Activated CD4-positive, CD25-positive, alpha-beta regulatory T cell treated with anti-CD3 and anti-CD28 coated beads, Interleukin-2, amount 50 U/mL, for 24 hours (primary cell): ENCODE measurements at regions not wholly inside any gene's neighbourhood (a gene's known extent, or its start where the extent isn't known, plus 50 kb on each side); places are given as distances from the start of the nearest gene placed in this dataset.

Experiments used
- ATAC-seq, 2 donors: fragments of 150-1000 bp; cut with Tn5 transposase; one replicate each; pipeline ENCODE4 v1.10.0; 2021; ENCODE audit warnings: mild to moderate bottlenecking in 1 of 2, moderate library complexity in 1 of 2

DNA sequence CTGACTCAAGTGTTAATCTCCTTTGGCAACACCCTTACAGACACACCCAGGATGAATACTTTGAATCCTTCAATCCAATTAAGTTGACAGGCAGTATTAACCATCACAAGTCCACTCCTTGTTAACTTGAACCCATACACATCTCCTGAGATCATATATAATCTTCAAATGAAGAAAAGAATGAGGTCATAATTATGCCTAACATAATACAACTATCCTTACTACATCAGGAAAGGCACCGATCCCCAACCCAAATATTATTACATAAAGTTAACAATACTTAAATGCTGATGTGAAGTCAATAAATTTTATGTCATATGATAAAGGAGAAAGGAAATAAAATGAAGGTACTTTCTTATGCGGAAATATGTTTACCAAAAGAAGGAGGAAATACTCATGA is 649.9 kb downstream of the KCNJ2 start:
- ATAC-seq: no peak

DNA sequence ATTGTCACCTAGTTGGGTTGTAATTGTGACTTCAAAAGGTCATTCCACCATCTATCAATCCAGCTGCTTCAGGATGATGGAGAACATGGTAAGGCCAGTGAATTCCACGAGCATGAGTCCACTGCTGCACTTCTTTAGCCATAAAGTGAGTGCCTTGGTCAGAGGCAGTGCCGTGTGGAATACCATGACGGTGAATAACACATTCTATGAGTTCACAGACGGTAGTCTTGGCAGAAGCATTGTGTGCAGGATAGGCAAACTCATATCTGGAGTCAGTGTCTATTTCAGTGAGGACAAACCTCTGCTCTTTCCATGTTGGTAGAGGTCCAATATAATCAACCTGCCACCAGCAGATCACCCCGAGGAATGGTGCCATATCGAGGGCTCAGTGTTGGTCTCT is 650.9 kb downstream of the KCNJ2 start:
- no peak for ATAC-seq

DNA sequence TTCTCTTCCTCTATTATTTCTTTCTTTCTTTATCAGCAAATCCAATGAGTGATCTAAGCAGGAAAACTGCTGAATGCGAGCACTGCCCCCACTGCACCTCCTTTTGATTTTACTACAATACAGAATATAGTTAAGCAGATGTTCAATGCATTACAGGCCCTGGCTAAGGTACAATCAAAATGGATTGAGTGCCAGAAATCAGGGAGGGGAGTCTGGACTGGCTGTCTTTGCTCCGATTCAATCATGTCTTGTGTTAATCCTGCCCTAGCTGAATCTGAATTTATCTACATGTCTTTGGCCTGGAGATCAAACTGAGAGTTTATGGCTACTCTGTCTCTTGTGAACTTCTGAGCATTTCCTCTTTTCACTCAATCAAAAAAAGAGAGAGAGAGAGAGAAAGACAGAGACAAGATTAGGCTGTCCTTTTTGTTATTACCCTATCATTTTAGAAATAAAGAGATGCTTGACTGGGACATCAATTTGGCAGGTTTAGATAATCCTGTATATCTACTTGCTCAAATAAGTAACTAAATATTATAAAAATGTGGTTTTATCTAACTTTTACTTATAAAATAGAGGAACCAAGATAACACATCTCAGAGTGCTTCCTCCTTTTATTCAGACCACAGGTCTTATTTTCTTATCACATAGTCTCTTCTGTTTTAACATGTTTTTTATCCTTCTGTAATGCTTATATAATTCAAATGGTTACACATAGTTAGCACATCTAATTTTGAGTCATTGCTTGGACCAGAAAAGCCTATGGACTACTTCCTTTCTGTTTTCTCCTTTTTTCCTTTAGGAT is 656.2 kb downstream of the KCNJ2 start:
- ATAC-seq: no peak

DNA sequence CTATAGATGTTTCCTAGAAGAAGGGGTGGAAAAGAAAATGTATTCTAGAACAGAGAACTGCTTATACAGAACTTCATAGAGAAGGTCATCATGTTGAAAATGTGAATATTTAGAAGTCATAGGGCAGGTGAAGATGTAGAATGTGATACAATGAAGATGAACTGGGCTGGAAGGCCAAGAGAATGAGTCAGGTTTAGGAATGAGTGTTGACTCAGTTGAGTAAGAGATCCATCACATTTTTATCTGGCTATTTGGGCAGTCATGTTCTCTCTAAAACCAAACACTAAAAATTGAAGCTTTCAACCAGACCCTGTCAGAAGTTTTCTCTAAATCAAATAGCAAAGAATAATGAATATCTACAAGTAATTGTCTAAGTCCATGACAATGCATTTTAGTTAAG is 660.5 kb downstream of the KCNJ2 start:
- no peak for ATAC-seq

DNA sequence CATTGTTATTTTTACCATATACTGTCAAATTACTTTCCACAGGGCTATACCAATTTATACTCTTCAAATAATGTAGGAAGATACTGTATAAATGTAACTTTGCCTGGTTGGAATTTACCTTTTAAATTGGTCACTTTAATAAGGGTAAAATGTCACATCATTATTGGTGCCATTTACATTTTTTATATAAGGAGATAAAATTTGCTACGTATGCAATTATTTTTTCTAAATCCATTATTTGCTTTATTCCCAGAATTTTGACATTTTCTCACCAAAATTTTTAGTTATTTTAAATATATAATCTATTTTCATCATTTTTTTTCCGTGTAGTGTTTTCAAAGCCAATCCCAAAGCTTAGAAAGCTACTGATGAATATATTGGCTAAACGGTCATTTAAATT is 664.7 kb downstream of the KCNJ2 start:
- no peak for ATAC-seq

DNA sequence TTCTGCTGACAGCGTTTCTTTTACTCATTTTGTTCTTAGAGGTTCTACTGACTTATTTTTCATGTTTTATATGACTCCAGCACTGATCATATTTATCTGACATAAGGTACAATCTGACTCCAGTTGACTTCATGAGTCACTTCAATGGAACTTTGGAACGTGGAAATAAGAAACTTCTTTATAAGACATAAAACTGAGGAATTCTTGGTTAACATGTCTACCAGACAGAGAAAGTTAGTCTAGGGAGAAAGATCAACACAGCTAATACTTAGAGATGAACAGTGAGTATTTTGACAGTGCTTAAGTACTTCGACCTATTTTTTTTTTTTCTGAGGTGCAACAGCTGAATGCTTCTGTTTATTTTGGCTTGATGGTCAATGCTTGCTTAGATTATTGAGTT is 679.5 kb downstream of the KCNJ2 start:
- no peak for ATAC-seq

DNA sequence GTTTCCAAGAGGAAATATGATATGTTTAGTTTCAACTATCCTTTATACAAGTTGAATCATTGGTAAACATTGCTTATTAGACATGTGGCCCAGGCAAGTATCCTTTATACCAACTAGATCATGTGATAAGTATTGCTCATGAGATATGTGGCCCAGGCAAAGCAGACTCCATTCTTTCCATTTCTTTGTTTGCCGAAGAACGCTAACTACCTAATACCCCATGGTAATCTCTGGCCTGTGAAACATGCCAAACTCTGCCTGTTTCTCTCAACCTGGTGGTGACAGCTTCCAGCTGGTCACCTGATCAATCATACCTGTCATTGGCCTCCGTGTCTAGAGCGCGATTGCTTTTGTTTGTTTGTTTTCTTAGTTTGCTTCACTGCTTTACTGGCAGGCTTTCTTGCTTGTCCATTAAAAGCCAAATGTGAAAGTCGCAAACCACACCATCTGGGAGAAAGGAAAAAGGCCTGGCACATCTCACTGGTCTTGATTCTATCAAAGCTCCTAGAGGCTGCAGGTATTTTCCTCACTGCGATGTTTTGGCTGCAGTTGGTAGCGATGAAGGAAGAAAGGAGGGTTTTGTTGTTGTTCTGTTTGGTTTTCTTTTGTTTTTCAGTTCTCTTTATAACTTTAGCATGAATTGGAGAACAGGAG is 686.2 kb downstream of the KCNJ2 start:
- ATAC-seq: no peak

DNA sequence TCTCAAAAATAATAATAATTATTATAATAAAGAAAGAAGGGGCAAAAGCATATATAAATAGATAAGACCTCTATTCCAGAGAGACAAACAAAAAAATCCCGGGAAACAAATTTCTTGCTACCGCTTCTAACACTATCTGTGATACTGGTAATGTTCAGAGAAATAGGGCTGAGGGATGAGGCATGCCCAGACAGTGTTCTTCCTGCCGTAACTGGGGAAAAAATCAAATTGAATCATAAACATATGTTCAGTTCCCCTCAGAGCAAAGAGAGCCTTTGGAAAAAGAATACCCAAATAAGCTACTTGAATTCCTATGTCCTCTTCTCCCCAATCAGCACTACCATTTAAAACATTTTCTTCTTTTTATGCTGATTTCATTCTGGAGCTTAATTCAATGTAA is 688.0 kb downstream of the KCNJ2 start:
- ATAC-seq: no peak

DNA sequence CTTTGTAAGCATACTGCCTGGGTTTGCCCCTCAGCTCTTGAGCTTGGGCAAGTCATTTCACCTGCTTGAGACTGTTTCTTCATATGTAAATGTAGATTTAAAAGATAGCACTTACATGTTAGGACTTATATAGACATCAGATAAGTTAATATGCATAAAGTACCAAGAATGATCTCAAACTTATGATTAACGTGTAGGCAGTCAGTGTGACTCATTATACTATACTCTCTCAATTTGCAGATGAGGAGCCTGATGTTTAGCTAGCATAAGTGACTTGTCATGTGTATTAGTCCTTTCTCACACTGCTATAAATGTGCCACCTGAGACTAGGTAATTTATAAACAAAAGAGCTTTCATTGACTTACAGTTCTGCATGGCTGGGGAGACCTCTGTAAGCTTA is 690.5 kb downstream of the KCNJ2 start:
- no peak for ATAC-seq

DNA sequence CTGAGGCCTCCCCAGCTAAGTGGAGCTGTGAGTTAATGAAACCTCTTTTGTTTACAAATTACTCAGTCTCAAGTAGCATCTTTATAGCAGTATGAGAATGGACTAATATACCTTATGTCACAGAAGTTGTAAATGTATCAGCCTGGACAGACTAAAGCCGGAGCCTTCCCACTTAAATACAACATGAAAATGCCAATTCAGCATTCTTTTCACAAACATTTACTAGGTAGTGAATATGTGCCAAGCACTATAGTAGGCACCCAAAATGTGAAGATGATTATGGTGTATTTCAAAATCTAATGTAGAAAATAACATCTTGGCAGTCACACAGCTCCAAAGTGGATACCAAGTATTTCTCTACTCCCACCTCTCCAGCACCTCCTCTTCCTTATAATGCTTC is 693.0 kb downstream of the KCNJ2 start:
- ATAC-seq: no peak

DNA sequence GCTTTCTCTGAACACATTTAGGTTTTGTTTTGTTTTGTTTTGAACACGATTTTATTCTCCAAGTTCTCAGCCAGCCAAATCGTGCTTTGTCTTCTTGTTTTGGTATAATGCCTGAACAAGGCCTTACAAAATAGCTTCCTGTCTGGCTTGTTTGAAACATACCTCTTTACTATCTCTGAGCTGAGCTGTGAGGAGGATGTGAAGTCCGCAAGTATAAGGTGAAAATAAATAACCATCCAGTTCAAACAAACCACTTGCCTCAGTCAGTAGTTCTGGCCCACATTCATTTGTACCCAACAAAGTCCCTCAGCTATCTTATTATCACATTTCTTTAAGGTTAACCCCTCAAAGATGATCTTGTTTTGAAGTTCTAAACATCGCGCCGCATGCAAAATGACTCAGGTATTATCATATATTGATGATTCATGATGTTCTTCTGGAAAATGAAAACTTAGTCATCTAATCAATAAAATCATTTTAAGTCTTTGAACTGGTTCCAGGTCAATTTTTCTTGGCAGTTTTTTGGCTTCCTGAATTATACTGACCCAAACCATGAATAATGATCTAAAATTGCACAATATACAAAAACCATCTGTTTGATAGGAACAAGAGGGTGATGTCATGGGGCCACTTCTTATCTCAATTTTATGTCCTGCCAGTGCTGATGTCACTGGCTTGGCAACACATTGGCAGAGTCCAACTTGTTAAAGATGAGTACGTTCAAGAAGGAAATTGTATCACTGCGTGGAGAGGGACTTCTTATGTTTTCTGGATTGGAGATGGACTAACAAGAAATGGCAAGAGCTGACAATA is 694.3 kb downstream of the KCNJ2 start:
- ATAC-seq: no peak

DNA sequence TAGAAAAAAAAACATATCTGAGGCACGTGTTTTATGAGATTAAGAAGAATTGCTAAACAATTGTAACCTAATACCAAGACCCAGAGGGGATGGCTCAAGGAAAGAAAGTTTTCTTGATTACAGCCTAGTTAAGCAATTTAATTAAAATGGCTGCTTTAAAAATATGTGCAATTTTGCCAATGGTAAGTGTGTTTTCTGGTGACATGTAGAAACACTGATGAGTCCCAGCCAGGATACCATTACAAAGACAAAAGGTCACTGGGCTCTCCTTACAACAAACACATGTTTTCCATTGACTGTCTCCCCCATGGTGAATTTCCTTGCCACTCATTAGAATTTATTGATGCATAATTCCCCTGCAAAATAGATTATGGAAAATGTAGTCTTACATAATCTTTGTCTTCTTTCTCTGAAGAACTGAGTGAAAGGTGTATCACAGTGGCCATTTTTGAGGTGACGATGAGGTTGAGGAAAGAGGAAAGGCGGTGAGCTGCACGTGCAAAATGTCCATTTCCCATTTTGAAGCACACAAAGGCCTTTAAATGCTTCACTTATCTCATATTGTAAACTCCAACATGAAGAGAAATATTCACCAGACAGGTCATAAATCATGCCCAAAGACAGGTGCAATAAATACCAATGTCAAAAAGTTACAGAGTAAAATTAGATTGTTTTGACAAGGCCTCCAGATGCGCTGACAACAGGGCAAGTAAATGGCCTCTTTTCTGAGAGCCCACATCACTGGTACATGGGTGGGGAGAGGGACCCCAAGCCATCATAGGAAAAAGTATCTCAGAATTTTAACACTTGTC is 696.9 kb downstream of the KCNJ2 start:
- no peak for ATAC-seq

DNA sequence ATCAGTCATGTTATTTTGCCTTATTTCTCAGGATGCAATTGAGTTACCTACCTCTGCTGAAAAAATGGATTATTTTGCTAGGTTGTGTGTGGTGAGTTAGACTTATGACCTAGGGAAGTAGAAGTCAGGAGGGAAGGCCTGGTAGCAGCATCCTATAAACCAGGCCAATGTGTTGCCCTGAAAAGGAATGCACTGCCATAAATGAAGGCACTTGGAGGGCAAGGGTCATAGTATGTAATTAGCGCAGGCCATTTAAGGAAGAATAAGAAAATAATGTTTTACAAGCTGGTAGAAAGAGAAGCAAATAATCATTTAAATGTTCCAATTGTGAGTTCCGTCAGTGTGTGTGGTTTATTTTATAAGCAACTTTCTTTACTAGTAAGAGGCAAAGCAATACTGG is 698.8 kb downstream of the KCNJ2 start:
- no peak for ATAC-seq

DNA sequence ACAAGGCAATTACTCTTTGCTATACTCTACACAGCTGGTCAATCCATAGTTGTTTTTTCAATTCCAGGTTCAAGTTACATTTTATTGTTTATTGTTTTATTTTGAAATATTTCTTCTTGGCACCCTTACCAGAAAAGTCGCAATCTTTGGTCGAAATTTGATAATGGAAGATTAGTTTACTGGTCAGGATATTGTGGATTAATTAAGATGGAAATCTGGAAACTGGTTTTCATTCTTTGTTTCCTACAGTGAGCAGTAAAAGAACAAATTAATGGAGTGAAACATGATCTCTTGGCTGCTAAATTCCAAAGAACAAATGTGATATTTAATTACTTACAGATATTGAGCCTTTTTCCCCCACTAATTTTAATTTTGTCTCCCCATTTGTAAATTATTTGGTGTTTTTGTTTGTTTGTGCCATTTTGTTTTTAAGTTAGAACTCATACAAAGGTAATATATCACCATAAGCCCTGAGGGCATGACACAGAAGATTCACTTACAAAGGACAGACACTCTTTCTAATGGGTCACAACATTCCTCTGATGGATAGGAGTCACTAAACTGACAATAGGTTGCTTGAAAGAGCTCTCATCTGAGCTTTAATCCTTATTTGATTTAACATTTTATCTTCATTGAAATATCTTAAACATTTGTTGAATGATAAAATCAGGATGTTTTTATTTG is 700.2 kb downstream of the KCNJ2 start:
- no peak for ATAC-seq

DNA sequence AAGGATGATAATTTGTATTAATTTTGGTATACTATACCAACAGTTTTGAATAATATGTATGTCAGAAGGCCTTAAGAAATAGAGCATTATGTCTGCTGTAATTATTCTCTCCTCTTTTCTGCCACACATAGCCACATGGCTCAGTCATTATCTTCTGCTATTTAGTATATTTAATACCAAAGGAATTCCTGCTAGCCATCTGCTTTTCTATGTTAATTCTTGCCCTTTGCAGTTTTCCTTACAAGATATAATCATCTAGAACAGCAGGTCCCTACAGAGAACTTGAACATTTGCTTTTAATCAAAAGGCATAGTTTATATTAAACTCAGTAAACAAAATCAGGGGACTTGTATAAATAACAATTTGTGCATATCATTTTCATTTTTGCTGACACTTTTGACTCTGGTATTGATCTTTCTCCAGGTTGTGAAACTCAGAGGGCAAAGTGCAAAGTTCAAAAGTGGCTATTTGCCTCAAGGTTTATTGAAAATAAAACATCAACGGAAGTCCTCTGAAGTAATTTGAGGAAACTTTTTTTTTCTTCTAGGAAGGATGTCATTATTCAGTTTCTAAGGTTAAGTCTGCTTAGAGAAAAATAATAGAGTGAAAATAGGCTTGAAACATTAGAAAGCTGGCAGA is 702.0 kb downstream of the KCNJ2 start:
- ATAC-seq: no peak

DNA sequence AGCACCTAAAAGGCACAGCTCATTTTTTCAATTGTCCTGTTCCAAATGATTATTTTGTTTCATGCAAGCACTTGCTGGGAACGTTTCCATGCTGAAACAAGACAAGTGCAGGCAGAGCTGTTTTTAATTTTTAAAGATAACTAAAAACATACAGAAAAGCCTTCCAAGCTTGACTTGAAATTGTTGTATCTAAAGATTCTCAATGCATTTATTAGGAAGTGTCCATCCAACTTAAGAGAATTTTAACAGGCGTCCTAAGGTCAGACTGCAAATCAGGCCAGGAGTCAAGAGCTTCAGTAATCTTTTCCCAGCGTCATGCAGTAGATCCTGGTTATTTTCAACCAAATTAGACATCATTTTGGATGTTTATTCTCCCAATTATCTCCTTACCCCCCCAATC is 702.8 kb downstream of the KCNJ2 start:
- ATAC-seq: no peak

DNA sequence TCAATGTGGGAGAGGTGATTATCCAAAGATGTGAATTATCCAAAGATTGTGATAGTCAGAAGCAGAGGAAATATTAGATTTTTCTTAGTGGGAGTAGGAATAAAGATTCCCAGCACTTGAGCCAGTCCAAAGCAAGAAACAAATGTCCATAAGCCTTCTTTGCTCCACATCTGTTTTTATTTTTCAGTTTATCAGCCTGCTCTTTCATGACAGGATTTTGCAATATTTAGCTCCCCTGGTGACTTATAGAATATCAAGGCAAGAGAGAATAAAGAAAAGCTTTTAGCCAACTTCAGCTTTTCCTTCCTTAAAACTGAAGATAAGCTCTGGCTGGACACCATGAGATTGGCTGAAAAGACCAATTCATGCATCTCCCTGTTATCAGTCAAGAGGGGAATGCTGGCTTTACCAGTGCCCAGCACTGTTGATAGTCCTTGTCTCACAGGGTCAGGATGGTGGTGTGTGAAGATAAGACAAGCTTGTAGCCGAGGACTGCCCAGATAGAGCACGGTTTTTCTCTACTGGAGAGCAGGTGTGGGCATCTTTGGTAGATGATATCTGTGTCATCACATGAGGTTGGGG is 706.5 kb downstream of the KCNJ2 start:
- ATAC-seq: no peak

DNA sequence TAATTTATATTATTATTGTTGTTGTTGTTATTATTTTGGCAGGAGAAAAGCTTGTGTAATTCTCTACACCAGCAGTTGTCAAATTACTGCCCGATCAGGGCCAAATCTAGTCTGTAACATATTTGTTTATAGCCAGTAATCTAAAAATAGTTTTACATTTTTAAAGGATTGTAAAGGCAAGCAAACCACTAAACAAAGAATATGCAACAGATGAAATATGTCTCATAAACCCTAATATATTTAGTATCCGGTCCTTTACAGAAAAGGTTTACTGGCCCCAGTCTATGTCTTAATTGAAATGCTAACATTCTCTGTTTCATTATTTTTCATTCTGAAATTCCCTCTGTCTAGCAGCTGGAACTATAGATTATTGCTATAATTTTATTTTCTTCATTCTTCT is 709.5 kb downstream of the KCNJ2 start:
- ATAC-seq: no peak

DNA sequence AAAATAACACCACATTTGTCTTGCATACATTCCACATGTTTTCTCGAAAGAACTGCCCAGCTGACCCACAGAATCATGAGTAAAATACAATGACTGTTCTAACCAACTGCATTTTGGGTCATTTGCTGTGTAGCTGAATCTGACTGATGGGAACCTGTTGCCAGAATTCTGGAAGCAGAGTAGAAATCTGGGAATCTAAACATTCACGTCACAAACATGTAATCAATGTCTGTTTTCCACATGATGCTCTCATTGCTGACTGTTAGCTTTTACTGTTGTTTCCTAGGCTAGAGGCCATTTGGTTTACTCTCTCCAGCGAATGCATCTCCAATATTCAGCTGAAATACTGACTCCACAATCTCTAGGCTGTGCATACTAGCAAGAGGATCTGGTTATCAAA is 710.1 kb downstream of the KCNJ2 start:
- ATAC-seq: no peak

DNA sequence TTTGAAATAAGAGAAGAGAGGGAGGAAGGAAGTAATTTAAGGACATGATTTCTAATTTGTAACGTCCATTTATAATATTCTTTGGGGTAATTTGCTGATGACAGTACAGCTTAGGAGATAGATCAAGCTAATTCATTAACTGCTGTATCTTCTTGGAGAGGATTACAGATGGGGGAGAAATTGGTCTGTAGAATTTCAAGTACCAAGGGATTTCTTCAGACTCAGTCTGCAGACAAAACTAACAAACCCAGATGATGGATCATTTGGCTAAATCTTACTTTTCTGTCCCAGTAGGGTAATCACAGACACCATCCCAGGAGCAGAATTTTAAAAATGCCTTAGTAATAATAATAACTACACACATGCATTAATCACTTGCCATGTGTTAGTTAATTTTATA is 711.8 kb downstream of the KCNJ2 start:
- no peak for ATAC-seq

DNA sequence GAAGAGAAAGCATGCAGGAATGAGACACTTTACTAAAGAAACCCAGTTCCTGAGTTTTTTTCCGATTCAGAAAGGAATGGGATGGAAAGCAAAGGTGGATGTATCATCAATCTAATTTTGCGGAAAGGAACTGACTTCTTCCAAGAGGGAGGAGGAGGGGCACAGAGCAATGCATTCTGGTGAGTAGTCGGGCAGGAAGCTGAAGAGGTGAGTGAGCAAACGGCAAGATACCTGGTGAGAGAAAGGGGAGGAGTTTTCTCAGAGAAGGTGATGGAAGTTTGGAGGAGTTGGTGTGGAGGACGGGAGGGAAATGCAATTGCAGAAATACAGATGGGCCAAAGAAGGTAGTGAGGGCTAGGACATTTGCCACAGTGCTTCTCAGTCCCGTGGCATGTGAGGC is 713.2 kb downstream of the KCNJ2 start:
- ATAC-seq: no peak
